ENCODE measurements at regions not wholly inside any gene's neighbourhood (a gene's known extent, or its start where the extent isn't known, plus 50 kb on each side); places are given as distances from the start of the nearest gene placed in this dataset.
A peak's percentile ranks its signal among the peaks of the same experiment; 100 is the strongest.

DNA sequence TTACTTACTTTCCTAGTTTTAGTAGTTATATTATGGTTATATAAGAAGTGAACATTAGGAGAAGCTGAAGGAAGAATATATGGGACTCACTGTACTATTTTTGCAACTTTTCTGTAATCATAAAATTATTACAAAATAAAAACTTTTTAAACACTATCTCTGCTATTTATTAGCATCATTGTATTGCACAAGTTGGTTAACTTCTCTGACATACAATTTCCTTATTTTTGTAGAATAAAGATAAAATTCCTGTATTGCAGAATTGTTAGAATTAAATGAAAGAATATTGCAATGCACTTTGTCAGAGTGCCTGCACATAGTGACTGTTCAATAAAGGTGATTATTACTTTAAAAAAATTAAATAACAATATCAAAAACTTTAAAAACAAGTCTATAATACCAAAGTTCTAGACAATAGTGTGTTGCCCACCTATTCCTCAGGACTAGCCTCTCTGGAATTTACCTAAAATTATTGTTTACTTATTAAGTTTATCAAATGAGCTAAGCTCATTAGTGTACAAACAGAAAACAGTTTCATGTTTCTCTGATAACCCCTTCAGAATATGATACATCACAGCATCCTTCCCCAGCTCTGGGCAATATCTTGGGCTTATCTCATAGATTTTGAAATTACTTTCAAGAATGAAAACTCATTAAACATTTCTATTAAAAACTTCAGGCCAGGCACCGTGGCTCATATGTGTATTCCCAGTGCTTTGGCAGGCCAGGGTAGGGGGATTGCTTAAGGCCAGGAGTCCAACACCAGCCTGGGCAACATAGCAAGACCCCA lies 77.4 kb upstream of the TMPO start:
- no peak for DNase-seq (ENCODE audit: low read depth)

DNA sequence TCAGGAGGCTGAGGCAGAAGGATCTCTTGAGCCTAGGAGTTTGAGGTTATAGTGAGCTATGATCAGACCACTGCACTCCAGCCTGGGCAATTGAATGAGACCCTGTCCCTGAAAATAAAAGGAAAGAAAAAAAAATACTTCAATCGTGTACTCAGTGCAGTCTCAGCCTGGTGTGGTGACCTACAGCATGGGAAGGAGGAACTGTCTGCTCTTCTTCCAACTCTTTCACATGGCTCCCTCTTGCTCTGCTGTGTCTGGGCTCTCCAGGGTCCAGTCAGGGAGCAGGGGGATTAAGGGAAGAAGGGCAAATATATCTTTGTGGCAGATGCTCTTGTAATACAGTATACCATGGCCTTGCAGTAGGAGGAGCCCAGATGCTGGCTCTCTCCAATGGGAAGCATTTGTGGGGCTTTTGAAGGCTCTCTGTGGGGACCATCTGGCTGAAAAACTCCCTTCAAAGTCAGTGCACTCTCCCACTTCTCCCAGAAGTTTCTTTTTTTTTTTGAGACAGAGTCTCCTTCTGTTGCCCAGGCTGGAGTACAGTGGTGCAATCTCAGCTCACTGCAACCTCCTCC lies 76.6 kb upstream of the TMPO start:
- DNase-seq (ENCODE audit: low read depth): no peak

DNA sequence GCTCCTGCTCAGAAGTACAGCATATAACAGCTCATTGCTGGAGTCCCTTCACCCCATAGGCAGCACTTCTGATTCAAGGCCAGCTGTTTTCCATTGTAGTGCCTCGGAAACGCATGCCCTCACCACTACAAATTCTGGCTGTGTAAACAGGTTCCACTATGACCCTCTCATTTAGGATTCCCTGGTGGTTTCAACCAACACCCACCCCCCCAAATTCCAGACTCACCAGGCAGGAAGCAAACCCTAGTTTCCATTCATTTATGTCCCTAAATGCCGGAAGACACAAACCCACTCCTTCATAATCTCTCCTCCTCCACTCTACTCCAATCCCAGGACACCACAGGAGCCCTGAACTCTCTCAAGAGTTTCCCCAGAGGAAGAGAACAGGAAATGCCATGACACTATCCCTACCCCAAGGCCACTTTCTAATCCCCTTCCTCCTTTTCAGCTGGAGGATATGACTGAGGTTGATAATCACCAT lies 75.9 kb upstream of the TMPO start:
- no peak for DNase-seq (ENCODE audit: low read depth)

DNA sequence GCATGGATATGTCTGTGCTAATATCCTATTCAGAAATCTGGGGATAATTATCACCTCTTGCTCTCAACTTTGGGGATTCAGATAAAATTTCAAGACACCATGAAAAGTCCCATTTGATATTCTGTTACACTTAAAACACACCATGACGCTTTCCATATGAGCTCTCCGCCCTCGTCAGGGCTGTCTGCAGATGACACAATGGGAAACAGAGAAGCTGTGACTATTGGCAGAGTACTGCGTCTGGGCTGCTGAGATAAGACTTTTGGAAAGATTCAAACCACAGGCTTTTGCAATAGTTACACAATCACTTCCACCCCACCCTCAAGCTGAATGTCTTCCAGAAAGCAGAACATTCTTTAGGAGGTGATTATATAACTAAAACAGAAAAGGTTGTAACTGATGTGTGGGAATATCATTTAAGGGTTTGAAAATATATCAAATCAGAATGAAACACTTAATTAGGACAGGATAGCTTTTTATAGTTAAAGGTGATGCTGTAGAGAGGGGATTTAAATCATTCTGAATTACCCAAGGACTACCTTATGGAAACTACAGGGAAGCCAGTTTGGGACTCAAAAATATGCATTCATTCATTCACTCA lies 75.3 kb upstream of the TMPO start:
- peak; percentile 83 for DNase-seq (ENCODE audit: low read depth)

DNA sequence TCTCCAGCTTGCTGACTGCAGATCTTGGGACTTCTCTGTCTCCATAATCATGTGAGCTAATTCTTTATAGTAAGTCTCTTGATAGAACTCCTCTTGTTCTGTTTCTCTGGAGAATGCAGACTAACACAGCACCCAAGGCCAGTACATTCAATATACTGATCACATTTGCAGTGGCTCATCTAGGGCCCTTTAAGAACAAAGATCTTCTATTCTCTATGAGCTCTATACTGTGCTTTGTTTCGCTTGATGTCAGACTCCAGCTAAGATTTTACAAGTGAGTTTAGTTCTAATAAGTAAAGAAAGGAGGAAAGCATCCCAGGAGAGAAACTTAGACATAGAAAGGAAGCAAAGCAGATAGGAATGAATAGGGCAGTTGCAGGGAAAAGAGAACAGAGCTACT lies 69.3 kb upstream of the TMPO start:
- no peak for DNase-seq (ENCODE audit: low read depth)

DNA sequence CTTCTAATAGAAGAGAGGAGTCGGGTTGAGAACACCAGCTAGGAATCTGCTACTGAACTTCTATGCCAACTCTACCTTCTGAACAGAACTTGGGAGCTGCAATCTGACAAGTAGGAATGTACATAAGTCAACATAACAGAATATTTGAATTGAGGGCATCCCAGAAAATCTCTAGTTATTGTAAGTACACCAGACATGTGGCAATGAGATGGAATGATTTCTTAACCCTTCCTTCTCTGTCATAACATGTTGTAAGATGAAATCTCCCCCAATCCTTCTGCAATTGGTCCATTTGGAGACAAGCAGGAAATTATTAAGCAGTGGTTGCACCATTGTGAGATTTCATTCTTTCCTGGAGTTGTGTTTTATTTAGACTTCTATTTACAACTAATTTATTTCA lies 68.7 kb upstream of the TMPO start:
- no peak for DNase-seq (ENCODE audit: low read depth)

DNA sequence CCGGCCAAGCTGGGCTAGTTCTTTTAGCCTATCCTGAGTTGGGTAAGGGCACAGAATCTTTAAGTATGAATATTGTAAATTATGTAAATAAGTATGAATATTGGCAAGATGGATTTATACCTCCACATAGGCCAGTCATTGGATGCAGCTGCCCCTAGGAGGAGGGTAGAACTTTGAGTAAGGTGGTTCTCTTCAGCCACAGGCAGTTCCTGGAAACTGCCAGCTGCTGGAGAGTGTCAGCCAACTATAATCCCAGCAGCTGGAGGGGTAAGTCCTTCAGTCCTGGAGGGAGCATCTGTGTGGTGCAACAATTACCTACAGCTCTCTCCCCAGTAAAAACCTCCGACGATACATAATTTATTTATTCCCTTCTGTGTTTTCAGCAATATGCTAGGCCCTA lies 65.8 kb upstream of the TMPO start:
- no peak for DNase-seq (ENCODE audit: low read depth)

DNA sequence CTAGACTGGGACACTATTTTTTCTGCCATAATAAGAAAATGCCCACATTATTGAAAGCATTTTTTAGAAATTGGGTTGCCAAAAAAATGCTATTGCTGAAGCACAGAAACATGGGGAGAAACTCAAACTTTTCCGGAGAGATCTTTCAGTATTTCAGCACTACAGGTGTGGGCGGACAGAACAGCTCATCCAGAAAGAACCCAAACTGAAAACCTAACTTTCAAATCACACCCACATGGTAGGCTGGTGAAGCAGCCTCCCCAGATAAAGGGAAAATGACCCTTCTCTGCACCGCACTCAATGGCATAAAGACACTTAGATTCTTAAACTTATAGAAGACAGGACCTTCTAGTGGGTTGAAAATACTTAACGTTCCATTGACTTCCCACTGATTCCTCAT lies 62.3 kb upstream of the TMPO start:
- no peak for DNase-seq (ENCODE audit: low read depth)

DNA sequence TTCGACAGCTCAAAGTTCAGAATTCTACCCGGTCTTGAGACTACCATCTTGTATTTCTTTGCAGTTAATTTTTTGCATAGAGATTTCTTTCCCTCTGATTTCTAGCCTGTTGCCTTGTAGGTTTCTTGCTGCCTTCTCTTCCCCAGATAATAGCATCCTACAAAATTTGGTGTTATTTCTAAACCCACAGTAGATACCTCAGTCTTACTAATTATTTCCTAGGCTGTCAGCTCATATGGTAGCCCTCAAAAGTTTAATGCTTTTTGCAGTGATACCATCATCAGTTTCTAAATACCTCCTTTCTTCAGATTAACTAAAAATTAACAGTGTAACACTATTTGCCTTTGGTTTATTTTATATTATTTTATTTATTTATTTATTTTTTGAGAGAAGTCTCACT lies 61.9 kb upstream of the TMPO start:
- DNase-seq (ENCODE audit: low read depth): no peak

DNA sequence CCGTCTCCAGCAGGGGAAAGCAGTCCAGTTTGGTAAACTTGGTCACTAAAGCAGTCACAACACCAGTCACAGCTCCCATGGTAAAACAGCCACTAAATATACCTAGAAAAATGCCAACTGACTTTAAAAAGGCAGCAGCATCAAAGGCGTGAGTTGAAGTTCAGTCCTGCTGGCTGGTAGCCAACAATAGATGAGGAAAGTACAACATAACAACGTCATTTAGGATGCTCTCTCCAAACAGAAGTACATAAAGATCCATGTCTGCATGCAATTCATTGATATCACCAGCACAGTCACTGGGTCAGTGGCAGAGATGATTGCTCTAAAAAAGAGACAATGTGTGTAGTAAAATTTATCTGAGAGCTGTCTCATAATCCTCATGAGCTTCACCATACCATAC lies 59.3 kb upstream of the TMPO start:
- DNase-seq (ENCODE audit: low read depth): no peak

DNA sequence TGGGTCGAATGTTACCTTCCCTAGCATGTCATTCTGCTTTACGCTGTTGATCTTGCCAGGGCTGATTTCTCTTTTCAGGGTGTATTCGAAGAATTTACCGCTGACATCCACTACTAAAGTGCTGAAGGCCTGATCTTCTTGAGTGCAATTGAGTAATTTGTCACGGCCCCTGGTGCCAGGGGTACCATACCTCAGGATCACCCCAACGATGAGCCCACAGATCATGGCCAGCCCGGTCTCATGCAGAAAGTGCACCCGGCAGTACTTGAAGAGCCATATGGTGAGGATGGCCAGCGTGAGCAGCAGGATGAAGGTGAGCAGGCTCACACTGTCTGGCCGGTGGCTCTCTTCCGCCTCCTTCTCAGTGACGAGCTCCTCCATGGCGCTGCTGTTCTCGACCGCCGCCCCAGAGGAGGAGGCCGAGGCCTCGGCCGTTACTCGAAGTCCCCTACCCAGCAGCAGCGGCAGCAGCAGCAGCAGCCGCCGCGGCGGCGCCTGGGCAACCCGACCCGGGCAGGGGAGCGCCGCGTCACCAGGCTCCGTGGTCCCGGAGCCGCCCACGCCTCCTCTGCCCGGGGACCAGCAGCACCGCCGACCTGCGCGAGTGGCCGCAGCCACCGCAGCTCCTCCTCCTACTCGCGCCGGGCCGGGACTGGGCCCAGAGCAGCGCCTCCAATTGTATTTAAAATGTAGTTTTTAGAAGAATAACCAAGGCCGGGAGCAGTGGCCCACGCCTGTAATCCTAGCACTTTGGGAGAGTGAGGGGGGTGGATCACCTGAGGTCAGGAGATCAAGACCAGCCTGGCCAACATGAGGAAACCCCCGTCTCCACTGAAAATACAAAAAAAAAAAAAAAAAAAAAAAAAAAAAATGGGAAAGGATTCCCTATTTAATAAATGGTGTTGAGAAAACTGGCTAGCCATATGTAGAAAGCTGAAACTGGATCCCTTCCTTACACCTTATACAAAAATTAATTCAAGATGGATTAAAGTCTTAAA lies 58.5 kb upstream of the TMPO start:
- DNase-seq (ENCODE audit: low read depth): no peak

DNA sequence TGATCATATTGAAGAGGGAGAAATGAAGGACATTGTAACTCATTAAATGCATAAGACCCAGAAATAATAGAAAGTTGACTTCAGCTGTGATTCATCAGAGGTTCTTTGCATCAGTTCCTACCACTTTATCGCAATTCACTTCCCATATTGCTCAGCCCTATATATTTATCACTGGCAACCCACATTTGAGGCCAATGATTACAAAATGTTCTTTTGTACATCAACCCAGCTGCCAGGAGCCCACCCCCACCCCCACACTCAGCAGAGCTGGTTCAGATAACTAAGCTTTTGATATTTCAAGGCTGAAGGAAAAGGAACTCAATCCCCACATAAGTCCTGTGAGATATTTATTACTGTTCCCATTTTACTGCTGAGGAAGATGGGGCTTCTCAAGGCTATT lies 51.2 kb upstream of the TMPO start:
- no peak for DNase-seq (ENCODE audit: low read depth)

DNA sequence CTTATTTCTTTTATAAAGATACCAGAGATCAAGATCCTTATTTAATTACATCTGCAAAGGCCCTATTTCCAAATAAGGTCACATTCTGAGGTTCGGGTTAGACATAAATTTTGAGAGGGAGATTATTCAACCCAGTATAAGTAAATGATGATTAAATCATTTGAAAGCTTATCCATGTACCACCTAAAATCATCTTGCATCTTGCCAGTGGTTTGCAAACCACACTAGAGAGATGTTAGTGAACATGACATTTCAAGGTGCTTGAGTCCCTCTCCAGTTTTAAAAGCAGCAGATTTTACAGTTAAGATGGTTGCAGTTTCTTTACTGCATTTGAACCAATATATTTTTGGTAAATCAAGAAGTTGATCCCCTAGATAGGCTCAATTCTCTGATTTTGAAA lies 49.9 kb upstream of the TMPO start:
- no peak for DNase-seq (ENCODE audit: low read depth)

Data from GM04503 (cell line).